Hindlimb muscle (tissue), 1 donor: ENCODE measurements at regions not wholly inside any gene's neighbourhood (a gene's known extent, or its start where the extent isn't known, plus 50 kb on each side); places are given as distances from the start of the nearest gene placed in this dataset.

Source experiments
- DNase-seq: peaks from one replicate; pipeline ENCODE4 v3.0.0-alpha.2; 2013

DNA sequence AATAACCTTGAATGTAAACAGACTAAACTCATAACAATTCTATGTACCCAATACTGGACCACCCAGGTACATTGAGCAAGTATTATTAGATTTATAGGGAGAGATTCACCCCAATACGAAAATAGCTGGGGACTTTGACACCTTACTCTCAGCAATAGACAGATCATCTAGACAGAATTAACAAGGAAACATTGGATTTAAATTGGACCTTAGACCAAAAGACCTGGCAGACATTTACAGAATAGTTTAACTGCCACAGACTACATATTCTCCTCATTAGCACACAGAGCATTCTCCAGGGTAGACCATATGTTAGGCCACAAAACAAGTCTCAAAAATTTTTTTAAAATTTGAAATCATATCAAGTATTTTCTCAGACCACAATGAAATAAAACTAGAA lies 397.4 kb downstream of the PIK3R1 start:
- DNase-seq = no peak

DNA sequence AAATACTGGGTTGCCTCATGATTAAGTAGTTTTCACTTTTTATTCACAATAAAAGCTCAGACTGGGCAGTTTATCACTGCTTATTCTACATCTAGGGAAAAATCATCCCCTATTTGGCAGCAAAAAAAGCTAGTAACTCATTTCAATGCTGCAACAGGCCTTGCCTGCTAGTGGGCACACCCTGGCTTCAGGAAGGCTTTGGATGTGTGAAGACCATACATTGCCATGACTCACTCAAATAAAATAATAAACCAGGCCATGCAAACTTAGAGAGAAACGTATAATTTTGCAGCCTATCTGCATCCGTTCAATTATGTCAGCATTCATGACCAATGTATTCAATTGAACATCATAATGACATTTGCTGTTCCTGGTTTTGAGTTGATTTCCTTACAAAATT lies 402.9 kb downstream of the PIK3R1 start:
- no peak for DNase-seq

DNA sequence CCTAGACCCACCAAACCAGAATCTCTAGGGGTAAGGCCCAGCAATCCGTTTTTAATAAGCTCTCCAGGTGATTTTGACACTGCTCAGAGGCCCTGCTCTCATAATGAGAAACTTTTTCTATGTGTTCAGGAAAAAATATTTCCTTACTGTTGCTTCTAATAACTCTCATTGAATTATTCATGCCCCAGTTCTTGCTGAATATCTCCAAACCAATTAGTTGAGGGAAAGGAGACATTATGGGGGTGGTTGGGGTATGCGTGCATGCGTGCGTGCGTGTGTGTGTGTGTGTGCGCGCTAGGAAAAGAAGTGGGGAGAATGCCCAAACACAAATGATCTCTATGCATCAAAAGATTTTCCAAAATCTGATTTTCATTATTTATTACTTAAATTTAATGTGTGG lies 411.4 kb downstream of the PIK3R1 start:
- no peak for DNase-seq

DNA sequence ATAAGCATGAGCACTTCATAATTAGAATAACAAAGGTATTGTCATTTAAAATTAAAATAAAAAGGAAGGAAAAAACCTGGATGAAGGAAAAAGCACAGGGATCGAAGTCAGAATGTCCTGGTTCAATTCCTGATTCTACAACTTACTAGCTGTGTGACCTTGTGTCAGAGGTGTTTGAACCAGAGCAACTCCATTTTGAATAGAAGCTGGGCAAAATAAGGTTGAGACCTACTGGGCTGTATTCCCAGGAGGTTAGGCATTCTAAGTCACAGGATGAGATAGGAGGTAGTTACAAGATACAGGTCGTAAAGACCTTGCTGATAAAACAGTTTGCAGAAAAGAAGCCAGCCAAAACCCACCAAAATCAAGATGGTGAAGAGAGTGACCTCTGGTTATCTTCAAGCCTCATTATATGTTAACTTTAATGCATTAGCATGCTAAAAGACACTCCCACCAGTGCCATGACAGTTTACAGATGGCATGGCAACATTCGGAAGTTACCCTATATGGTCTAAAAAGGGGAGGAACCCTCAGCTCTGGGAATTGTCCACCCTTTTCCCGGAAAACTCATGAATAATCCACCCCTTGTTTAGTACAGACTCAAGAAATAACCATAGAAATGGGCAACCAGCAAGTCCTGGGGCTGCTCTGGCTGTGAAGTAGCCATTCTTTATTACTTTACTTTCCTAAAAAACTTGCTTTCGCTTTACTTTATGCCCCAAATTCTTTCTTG lies 412.7 kb downstream of the PIK3R1 start:
- DNase-seq = no peak

DNA sequence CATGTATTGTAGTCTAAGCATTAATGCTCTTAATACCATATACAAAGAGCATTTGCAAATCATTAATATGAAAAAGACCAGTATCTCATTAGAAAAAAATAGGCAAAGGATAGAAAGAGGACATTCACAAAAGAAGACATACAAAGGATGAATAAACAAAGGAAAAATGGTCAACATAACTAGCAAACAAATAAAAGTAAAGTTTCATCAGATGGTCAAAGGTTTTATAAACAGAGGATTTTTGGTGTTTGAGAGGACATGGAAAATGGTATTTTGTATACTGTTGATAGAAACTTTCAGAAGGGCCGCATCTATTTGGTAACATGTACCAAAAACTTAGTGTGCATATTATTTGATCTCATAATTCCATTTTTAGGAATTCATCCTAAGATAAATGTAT lies 414.8 kb downstream of the PIK3R1 start:
- no peak for DNase-seq

DNA sequence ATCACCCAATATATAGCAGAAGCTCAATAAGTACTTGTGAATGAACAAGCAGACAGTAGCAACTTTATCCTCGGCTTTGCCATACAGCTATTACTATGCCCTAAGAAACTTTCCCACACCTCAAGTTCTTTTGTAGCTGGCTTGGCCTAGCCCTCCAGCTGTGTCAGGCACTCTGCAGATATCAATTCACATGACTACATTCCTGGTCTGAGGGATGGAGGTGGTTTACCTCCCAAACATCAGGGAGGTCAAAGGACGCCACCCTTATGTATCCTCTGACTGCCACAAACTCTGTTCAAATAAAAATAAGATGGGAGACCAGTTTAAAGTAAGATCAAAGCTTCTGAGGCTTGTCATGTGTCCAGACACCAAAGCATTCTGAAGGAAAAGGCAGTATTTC lies 416.3 kb downstream of the PIK3R1 start:
- no peak for DNase-seq

DNA sequence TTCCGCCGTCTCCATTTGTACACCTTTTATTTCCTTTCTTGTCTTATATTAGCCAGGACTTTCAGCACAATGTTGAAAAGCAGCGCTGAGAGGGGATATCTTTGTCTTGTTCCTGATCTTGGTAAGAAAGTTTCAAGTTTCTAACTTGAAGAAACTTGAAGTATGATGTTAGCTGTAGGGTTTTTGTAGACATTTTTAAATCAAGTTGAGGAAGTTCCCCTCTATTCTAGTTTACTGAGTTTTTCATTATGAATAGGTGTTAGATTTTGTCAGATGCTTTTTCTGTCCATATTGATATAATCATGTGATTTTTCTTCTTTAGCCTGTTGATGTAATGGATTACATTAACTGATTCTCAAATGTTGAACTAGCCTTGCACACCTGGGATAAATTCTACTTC lies 425.7 kb downstream of the PIK3R1 start:
- no peak for DNase-seq

DNA sequence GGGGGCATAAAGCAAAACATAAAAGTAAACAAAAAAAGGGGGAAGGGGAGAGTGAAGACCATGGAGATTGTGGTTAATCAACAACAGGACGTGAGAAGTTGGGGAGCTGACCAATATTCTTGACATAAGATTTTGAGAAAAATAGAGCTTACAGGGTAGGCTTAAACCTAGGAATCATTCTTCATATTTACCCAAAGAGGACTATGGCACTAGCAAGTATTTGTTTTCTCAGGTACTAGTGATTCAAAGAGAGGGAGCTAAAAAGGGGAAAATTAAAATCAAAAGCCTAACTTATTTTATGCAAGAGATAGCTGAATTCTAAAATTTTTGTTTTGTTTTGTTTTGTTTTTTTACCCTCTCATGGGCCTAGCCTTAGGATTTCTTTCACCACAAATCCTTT lies 427.5 kb downstream of the PIK3R1 start:
- no peak for DNase-seq

DNA sequence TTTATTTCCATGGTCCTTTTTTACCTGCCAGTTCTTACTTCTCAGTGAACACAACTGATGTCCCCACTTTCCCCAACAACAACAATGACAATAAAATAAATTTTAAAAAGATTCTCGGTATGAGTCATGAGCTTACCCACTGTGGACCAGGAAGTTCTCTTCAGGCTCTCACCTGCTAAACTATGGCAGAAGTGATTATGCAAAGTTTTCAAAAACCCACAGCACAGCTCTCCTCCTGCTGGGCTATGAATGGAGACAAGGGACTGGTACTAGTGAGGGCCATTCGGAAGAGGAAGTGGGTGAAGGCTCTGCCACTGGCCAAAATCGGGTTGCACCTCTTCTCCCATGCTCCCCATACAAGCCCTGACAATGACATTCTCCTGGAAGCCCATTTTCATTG lies 429.4 kb downstream of the PIK3R1 start:
- DNase-seq = no peak

DNA sequence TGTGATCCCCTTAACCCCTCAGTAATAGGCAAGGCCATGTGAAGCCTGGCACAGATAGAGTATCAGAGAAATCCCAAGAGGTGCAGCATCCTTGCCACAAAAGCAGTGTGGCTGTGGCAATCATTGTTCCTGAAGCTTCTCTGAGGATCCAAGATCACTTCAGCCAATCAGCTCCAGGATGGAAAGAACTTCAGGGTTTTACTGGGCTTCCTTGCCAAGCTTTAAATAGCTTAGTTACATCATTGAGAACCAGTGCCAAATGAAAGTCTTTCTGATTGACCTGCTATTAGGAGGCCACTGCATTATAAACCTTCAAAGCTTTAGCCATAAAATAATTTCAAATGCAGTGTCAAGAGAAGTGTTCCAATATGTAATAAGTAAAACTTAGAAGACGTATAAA lies 430.6 kb downstream of the PIK3R1 start:
- no peak for DNase-seq

DNA sequence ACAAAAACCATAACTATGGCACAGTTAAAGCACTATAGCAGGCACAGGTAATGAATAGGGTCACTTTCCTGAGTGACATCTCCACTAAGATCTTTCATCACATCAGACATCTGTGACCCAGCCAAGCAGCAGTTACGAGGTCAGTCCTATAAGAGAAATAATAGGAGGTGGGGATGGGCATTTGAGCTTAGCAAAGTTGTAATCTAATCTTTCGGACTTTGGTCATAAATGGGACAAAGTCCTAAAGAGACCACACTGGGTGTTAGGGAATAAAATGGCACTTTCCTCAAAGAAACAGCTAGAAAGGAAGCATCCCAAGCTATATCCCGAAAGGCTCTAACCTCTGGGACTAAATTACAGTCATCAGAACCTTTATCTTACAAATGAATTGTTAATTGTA lies 432.2 kb downstream of the PIK3R1 start:
- DNase-seq = no peak

DNA sequence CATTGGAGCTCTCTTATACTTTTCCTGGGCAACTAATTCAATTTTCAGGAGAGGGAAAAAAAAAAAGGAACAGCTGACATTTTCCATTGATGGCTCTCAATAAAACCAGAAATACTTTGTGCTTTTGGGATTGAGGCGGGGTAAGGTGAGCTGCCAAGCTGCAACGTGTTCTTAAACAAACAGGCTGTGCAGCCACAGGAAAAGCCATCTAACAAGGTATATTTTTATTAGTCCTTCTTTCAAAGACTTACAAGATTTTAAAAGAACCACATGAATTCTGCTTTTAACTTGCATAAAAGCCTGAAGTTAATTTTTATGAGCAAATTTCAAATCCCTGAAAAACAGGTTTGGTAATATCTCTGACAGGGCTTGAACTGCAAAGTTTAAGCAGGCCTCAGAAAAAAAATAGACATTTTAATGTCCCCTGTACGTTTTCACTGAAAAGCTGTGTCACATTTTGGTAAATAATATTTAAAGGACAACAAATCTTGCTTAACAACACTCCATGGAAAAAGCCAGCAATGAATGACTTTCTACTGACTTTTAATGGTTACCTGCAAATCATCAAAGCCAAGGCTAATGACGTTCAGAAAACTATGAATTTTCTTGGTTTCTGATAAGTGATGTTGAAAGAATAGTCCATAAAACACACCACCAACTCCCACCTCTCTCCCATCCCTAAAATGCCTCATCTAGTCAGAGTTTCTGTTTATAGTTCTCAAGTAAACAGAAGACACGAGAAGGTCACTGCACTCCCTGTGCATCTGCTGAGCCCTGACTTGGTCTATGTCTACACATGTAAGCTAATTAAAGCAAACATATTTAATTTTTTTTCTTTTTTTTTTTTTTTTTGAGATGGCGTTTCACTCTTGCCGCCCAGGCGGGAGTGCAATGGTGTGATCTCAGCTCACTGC lies 433.6 kb downstream of the PIK3R1 start:
- DNase-seq = no peak

DNA sequence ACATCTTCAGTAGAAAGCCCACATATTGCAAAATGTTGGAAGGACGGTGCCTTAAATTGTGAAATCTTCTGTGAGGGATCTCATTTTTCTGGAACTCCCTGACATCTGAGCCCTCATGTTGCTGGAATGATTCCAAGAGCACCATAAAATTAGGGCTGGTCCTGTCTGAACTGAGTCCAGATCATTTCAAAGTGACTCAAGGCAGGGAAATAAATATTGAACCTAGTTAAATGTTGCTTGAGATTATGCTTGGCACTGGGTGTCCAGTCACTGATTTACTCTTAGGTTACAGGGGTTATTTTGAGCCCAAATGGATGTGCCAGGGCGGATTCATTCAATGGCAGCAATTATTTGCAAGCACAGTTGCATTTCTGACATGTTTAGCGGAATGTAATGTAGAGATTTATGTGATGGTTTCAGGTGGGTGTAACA lies 437.0 kb downstream of the PIK3R1 start:
- no peak for DNase-seq

DNA sequence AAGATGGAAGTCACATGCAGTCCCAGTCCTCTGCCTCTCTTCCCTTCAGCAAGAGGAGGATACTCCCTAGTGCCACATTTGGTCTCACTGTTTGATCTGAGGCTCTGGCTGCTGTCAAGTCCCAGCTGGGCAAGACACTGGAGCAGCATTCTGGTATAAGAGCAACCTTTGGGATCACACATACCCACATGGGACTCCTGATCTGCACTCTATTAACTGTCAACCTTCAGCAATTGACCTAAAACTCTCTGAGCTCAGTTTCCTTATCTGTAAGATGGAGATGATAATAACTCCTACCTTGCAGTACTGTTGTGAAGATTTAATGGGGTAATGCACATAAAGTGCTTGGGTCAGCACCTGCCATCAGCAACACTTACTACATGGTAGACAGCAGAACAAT lies 437.9 kb downstream of the PIK3R1 start:
- no peak for DNase-seq

DNA sequence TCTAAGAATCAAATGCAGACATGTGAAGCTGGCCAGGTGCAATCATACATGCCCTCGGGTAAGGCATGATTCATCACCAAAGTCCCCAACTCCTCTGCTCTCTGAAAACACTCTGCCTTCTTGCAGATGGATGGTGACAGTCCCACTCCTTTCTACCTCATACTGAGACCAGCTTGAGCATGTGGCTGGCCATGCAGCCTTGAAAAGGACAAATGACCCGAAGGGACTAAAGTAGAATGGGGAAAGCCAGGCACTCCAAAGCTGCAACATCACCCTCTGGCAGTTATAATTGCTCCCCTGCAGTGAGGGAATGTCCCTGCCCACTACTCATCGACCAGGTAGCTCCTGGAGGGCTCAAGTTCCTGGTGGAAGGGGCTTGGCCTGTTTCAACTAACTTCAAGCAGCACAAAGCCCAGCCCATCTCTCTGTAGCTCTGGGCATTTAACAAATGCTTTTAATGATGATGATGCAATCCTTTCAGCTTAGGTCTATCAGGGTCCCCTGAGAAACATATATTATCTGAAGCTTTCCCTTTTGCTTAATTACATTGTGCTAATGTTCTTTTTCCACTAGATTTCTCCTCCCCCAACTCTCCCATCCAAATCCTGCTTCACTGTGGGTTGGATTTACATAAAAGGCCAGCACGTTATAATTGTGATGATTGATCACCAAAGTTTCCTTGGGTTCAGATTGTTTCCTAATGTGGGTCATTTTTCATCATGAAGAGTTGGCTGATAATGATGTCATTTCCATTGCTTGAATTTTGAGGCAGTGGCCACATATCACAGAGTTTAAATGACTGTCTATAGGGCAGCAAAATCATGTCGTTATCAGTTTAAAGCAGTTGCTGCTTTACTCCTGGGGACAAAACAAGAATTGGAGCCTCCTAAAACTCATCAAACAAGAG lies 436.5 kb upstream of the SLC30A5 start:
- no peak for DNase-seq

DNA sequence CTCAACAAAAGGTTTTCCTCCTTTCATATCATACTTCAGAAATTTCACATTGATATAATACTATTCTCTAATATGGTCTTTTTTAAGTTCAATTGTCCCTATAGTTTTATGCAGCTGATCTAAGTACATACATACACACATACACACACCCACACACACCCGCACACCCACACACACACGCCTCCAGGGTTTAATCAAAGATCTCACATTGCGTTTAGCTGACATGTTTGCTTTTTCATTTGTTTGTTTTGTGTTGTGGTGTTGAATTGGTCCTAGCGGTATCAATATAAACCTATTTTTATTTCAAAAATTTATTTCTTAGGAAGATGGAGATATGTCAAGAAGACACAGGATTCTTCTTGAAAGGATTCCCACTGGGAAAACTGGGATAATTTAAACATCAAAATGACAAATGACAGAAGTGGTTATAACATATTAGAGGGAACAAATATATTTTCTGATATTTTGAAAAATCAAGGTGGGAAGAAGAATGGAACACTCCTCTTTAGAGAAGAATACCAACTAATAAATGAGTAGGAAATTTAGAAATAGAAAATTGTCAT lies 434.9 kb upstream of the SLC30A5 start:
- no peak for DNase-seq

DNA sequence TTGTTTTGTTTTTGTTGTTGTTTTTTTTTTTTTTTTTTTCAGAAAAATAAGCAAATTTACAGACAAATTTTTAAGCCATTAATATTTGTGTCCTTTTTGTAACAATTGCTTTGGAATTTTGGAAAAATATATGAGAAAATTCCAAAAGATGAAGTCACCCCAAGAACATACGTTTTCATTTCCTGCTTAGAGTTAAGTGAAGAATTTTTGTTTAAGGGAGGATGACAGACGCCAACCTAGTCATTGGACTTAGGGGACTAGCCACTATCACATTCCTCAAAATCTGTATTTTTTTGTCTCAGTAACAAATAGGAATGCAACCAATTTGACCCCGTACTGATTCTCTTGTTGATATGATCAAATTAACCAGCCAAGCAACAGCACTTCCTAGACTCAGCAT lies 433.9 kb upstream of the SLC30A5 start:
- no peak for DNase-seq

DNA sequence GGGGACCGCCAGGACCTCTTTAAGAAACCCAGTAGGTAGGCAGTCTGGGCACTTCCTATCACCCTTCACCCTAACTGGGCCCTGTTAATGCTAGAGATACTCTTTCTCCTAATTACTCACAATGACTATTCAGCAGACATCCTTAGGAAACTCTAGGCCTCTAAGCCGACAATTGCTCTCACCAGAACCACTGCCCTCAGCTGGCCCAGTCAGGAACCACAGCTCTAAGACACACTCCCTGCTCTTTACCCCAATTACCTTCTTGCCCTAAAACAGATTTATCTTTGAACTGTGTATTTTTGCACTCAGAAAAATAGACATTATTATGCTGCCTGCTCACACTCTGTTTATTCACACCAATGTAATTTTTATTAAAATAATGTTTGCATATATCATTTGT lies 432.6 kb upstream of the SLC30A5 start:
- no peak for DNase-seq

DNA sequence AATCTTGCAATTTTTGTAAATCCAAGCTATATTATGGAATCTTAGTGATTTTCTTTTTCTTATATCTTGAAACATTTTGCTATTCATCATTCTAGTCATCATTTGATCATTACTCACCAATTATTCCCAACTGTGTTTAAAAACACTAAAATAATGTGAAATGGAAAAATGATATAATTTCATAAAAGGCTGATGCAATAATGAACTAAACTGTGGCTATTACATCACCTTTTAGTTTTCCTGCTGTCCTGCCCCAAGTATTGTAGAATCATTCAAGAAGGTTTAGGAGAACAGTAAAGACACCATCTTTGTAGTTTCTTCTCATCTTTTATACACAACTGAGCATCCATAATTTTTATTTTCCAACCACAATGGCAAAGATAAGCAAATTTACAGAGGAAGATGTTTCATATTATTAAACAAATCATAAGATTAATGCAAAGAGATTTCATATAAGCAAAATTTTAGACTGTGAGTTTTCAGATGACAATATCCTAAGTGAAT lies 431.0 kb upstream of the SLC30A5 start:
- no peak for DNase-seq

DNA sequence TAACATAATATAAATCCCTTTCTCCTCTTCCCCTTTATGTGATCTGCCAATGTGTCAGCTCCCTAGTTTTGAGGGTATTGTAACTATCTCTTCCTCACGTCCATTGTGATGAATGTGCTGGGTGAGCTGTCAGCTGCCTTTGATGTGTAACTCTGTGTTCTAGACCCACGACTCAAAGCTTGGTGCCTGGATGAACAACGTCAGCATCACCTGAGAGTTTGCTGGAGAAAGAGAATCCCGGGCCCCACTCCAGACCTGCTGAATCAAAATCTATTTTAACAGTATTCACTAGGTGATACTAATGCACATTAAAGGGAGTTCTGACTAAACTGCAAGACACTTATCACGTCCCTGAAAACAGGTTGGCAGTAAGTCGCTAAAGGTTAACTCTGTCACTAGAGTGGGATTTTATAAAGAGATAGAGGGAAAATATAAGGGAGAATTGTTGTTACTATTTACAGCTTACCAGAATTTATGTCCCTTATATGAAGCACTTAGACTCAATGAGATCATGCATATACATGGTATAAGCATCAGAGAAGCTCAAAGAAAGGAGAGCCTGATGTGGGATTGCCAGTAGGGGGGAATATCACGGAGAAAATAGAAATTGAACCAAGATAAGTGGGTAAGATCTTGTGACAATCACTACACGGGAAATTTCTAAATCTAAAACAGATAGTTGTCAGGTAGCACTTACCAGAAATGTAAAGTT lies 423.8 kb upstream of the SLC30A5 start:
- no peak for DNase-seq

DNA sequence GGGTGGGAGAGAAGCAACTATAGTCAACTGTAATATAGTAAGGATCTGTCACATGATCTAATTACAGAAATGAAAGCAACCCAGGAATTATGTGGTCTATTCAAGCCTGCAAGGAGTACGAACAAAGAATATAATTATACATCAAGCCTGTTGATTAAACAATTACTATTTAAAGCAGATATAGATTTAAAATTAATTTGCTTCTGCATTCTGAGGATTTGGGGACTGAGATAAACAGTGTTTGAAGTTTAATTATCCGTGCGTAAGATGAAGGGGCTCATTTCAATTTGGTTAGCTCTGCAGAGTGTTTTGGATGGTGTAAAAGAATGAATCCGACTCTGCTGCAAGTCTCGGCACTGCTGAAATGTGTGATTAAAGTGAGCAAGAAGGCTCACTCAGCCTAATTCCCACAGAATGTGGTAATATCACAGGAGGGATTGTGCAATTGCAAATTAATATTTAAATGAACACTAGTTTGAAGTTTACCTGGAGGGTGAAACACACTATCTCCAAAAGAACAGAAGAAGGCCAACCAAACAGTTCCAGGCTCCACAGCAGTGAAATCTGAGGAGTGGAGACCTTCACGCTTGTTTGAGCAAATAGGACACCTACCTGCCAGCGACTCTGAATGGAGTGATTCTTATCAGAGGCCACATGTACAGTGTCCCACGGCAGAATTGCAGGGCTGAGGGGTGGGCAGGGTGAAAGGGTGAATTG lies 420.6 kb upstream of the SLC30A5 start:
- DNase-seq = no peak
